ENCODE measurements at regions not wholly inside any gene's neighbourhood (a gene's known extent, or its start where the extent isn't known, plus 50 kb on each side); places are given as distances from the start of the nearest gene placed in this dataset.

DNA sequence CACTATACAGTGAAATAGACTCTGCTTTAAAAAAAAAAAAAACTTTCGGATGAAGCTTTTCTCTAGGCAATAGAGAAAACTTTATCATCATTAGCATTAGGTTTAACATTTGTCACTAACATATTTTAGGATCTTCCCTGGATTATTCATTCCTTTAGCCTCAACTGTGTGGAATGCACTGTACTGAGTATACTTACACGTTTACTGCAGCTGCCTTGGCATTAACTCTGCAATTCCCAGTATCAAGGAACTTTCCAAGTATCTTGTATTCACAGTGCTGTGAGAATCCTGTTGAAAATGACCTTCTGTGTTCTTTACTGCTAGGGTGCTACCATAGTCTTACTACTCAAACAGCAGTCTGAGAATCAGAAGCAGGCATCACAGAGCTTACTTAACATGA lies 328.2 kb upstream of the COL3A1 start:
- H3K4me3 ChIP-seq = no peak overlapping the region
- no peaks in the 10 kb centered on the region for H3K9me3 ChIP-seq
- H3K4me1 ChIP-seq = no peaks in the 10 kb centered on the region
- DNase-seq = no peak
- TF ChIP-seq POLR2A (IDR thresholded peaks at IDR 0.05) (no peak), CTCF (IDR thresholded peaks at IDR 0.05) (no peak)
- H3K27me3 ChIP-seq = no peaks in the 10 kb centered on the region
- H3K27ac ChIP-seq = no peak overlapping the region
- H3K36me3 ChIP-seq = no peaks in the 10 kb centered on the region

DNA sequence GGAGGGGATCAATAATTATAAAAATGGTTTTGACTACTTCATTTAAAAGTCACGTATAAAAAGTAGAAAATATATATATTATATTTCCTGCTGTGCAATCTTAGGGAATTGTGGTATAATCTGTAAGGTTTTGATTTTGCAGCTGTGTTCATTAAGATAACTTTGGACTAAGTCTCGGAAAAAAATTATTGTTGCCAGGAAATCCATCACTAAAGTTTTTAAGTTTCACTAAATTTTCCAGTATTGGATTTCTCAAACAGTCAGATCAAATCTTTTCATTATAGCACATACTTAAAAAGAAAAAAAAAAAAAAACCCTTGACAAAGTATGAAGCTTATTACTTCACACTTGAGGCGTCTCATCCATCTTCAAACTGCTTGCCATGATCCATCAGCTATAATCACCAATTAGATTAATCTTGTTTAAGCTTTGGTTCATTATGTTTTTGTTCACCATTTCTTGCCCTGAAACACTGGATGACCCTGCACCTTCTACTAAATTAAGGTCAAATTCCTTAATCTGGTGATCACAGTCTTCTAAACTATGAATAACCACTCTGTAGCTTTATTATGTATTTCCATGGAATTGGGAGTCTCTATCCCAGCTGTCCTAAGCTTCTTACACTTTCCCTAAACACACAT lies 326.6 kb upstream of the COL3A1 start:
- H3K4me1 ChIP-seq = no peaks in the 10 kb centered on the region
- no peak overlapping the region for H3K4me3 ChIP-seq
- no peaks in the 10 kb centered on the region for H3K9me3 ChIP-seq
- H3K27ac ChIP-seq = no peak overlapping the region
- no peaks in the 10 kb centered on the region for H3K27me3 ChIP-seq
- DNase-seq = no peak
- TF ChIP-seq CTCF (IDR thresholded peaks at IDR 0.05) = no peak
- no peak for TF ChIP-seq POLR2A (IDR thresholded peaks at IDR 0.05)
- no peaks in the 10 kb centered on the region for H3K36me3 ChIP-seq

DNA sequence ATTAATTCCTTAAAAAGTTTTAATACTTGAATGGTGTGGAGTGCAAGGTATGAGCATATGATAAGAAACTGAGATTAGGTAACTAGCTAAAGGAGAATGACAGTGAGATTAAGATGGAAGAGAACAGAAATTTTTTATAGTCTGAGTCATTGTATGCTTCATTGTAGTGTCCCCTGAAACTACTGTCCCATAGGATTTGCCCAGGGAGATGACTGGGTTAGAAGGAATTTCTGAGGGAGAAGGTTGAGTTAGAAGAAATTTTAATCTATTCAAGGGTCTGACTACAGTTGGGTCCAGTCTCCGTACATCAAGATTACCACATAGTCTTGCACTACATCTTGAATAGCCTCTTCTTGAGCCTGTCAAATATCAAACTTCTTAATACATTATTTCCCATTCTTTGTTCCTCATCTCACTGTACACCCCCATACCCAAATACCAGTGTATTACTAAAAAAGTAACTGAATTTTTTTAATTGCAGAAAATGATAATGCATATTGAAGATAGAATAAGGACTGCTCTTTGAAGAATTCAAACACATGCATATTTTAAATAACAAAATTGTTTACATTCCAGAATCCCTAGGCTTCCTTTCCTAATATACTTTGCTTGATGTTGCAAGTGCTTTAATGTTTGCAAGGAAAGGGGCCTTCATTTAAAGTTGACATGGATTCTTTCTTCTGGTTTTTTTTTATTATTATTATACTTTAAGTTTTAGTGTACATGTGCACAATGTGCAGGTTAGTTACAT lies 314.3 kb upstream of the COL3A1 start:
- no peaks in the 10 kb centered on the region for H3K4me1 ChIP-seq

GRCh38 chr2:188663301-188663700 lies 310.9 kb upstream of the COL3A1 start:
- Histone ChIP-seq H3K36me3 (no peaks in the 10 kb centered on the region), H3K9me3 (no peaks in the 10 kb centered on the region), H3K4me3 (no peak overlapping the region), H3K4me1 (no peaks in the 10 kb centered on the region), H3K27me3 (no peaks in the 10 kb centered on the region), H3K27ac (no peak overlapping the region)
- DNase-seq = no peak
- TF ChIP-seq POLR2A (IDR thresholded peaks at IDR 0.05) (no peak), CTCF (IDR thresholded peaks at IDR 0.05) (no peak)

More for the DNA sequence above, 314.3 kb upstream of the COL3A1 start:
- Histone ChIP-seq H3K4me3 (no peak overlapping the region), H3K27ac (no peak overlapping the region), H3K27me3 (no peaks in the 10 kb centered on the region), H3K36me3 (no peaks in the 10 kb centered on the region), H3K9me3 (no peaks in the 10 kb centered on the region)
- no peak for DNase-seq
- TF ChIP-seq POLR2A (IDR thresholded peaks at IDR 0.05) (no peak), CTCF (IDR thresholded peaks at IDR 0.05) (no peak)

- Histone ChIP-seq H3K27me3 (no peaks in the 10 kb centered on the region), H3K4me1 (no peaks in the 10 kb centered on the region), H3K27ac (no peak overlapping the region), H3K36me3 (no peaks in the 10 kb centered on the region), H3K4me3 (no peak overlapping the region), H3K9me3 (no peaks in the 10 kb centered on the region)
- no peak for TF ChIP-seq CTCF (IDR thresholded peaks at IDR 0.05)
- no peak for TF ChIP-seq POLR2A (IDR thresholded peaks at IDR 0.05)
- DNase-seq = no peak
These were observed 309.8 kb upstream of the COL3A1 start for GRCh38 chr2:188664416-188664815.

Data from Peyer's patch (tissue), 4 donors.